ENCODE measurements at regions not wholly inside any gene's neighbourhood (a gene's known extent, or its start where the extent isn't known, plus 50 kb on each side); places are given as distances from the start of the nearest gene placed in this dataset.

GRCh38 chr2:59182249-59182648 lies 941.1 kb upstream of the FANCL start:
- peak; percentile 59; the same call in 1 of the 2 replicates for TF ChIP-seq CTCF (IDR thresholded peaks at IDR 0.05; ENCODE audit: low read length)
- no peak for TF ChIP-seq EZH2 (IDR thresholded peaks at IDR 0.05; ENCODE audit: borderline replicate concordance, low read length)
- H3K27ac ChIP-seq (ENCODE audit: low read depth, low read length, poor library complexity, severe bottlenecking) = no peak overlapping the region
- no peak overlapping the region for H3K9ac ChIP-seq (ENCODE audit: low read length)
- H3K9me3 ChIP-seq (ENCODE audit: low read length) = no peaks in the 10 kb centered on the region
- H2AFZ ChIP-seq (ENCODE audit: low read length) = no peak overlapping the region
- H3K79me2 ChIP-seq (ENCODE audit: insufficient read depth, low read length) = no peaks in the 10 kb centered on the region
- no peaks in the 10 kb centered on the region for H3K36me3 ChIP-seq (ENCODE audit: insufficient read depth, low read length)
- no peak overlapping the region for H3K4me2 ChIP-seq (ENCODE audit: low read length)
- H3K4me3 ChIP-seq (ENCODE audit: low read depth, low read length, poor library complexity, severe bottlenecking) = no peak overlapping the region
- H3K4me1 ChIP-seq (ENCODE audit: insufficient read depth, low read length, severe bottlenecking) = no peaks in the 10 kb centered on the region
- H3F3A ChIP-seq (ENCODE audit: insufficient read depth, low read length) = no peaks in the 10 kb centered on the region
- H3K9me2 ChIP-seq (ENCODE audit: low read depth, low read length) = no peaks in the 10 kb centered on the region
- no peaks in the 10 kb centered on the region for H4K20me1 ChIP-seq (ENCODE audit: insufficient read depth, low read length)
- H3K27me3 ChIP-seq (ENCODE audit: insufficient read depth, low read length) = no peaks in the 10 kb centered on the region

DNA sequence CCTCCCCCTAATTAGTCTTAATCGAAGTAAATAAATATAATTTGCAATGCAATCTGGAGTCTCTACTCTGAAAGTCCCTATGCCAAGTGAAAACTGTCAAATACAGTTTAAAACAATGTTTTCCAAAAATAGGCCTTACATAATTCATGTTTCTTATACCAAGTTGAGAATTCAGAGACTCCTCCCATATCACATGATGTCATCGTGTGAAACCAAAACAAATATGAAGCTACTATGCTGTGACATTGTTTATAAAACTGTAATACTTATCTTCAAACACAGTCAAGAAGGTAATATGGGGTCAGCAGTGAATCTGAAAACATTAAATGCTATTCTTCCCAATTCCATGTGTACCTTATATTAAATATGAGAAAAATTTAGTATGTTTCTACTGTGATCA lies 940.2 kb upstream of the FANCL start:
- H2AFZ ChIP-seq (ENCODE audit: low read length) = no peak overlapping the region
- H3K4me2 ChIP-seq (ENCODE audit: low read length) = no peak overlapping the region
- H3K9me3 ChIP-seq (ENCODE audit: low read length) = no peaks in the 10 kb centered on the region
- TF ChIP-seq EZH2 (IDR thresholded peaks at IDR 0.05; ENCODE audit: borderline replicate concordance, low read length) (no peak), CTCF (IDR thresholded peaks at IDR 0.05; ENCODE audit: low read length) (no peak)
- H3K9me2 ChIP-seq (ENCODE audit: low read depth, low read length) = no peaks in the 10 kb centered on the region
- H4K20me1 ChIP-seq (ENCODE audit: insufficient read depth, low read length) = no peaks in the 10 kb centered on the region
- H3K4me3 ChIP-seq (ENCODE audit: low read depth, low read length, poor library complexity, severe bottlenecking) = no peak overlapping the region
- no peaks in the 10 kb centered on the region for H3K27me3 ChIP-seq (ENCODE audit: insufficient read depth, low read length)
- H3K27ac ChIP-seq (ENCODE audit: low read depth, low read length, poor library complexity, severe bottlenecking) = no peak overlapping the region
- H3K36me3 ChIP-seq (ENCODE audit: insufficient read depth, low read length) = no peaks in the 10 kb centered on the region
- no peaks in the 10 kb centered on the region for H3F3A ChIP-seq (ENCODE audit: insufficient read depth, low read length)
- H3K79me2 ChIP-seq (ENCODE audit: insufficient read depth, low read length) = no peaks in the 10 kb centered on the region
- H3K9ac ChIP-seq (ENCODE audit: low read length) = no peak overlapping the region
- no peaks in the 10 kb centered on the region for H3K4me1 ChIP-seq (ENCODE audit: insufficient read depth, low read length, severe bottlenecking)

DNA sequence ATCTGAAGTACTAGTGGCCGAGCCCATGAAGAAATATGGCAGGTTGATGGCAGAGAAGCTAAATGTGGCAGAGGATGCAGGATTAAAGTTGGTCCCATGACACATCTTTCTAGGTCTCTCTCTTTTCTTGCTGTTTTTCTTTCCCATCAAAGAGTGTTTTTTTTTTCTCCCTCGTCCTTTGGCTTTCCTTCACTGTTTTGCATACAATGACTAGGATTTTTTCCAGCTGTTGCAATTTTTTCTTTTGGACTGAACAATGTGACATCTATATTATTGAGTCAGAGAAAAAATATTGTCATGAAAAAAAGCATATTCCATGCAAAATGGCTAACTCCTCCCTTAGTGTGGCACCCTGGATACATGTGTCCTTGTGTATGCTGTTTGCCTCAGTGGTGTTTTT lies 939.5 kb upstream of the FANCL start:
- Histone ChIP-seq H3K9me2 (ENCODE audit: low read depth, low read length) (no peaks in the 10 kb centered on the region), H3K27me3 (ENCODE audit: insufficient read depth, low read length) (no peaks in the 10 kb centered on the region), H3K4me2 (ENCODE audit: low read length) (no peak overlapping the region), H3K36me3 (ENCODE audit: insufficient read depth, low read length) (no peaks in the 10 kb centered on the region), H3K9me3 (ENCODE audit: low read length) (no peaks in the 10 kb centered on the region), H4K20me1 (ENCODE audit: insufficient read depth, low read length) (no peaks in the 10 kb centered on the region), H3K4me3 (ENCODE audit: low read depth, low read length, poor library complexity, severe bottlenecking) (no peak overlapping the region), H3K9ac (ENCODE audit: low read length) (no peak overlapping the region), H3F3A (ENCODE audit: insufficient read depth, low read length) (no peaks in the 10 kb centered on the region), H3K79me2 (ENCODE audit: insufficient read depth, low read length) (no peaks in the 10 kb centered on the region), H3K4me1 (ENCODE audit: insufficient read depth, low read length, severe bottlenecking) (no peaks in the 10 kb centered on the region), H3K27ac (ENCODE audit: low read depth, low read length, poor library complexity, severe bottlenecking) (no peak overlapping the region), H2AFZ (ENCODE audit: low read length) (no peak overlapping the region)
- TF ChIP-seq CTCF (IDR thresholded peaks at IDR 0.05; ENCODE audit: low read length) = no peak
- TF ChIP-seq EZH2 (IDR thresholded peaks at IDR 0.05; ENCODE audit: borderline replicate concordance, low read length) = no peak

All from OCI-LY1 (cell line).